ENCODE measurements at regions not wholly inside any gene's neighbourhood (a gene's known extent, or its start where the extent isn't known, plus 50 kb on each side); places are given as distances from the start of the nearest gene placed in this dataset.

- no peak for DNase-seq
- no peak overlapping the region for H2AK5ac ChIP-seq (ENCODE audit: insufficient read length, low read length)
- H3K4me3 Mint-ChIP-seq = peak overlapping the region; percentile 55 to 72; a peak in 4 of 5 replicates
Observed at GRCh38 chr7:378551-379455, 88.8 kb downstream of the FOXL3 start.

More at GRCh38 chr7:378551-379455, 88.8 kb downstream of the FOXL3 start:
- peaks cover 42% of the 10 kb centered on the region for H3K27me3 Mint-ChIP-seq (ENCODE audit: low read depth)
- peaks cover 2 to 7% (median 3%) of the 10 kb centered on the region in 3 experiments; a peak in 5 of 7 replicates for H3K36me3 Mint-ChIP-seq (ENCODE audit: insufficient read depth in 1 of 3, low read depth in 3 of 3)
- H3K4me1 ChIP-seq (ENCODE audit: insufficient read depth, low read length) = no peaks in the 10 kb centered on the region
- no peak overlapping the region for H2BK12ac ChIP-seq (ENCODE audit: insufficient read length, low read depth, low read length)
- peaks cover 4 to 10% of the 10 kb centered on the region in 2 experiments; a peak in 3 of 4 replicates for H3K4me1 Mint-ChIP-seq
- H2BK5ac ChIP-seq (ENCODE audit: insufficient read length, low read length) = no peak overlapping the region
- peak overlapping the region; percentile 55 for H3K4me2 ChIP-seq (ENCODE audit: insufficient read depth, insufficient read length, low read length)
- H2BK20ac ChIP-seq (ENCODE audit: low read depth, low read length, poor library complexity, severe bottlenecking) = no peak overlapping the region
- no peaks in the 10 kb centered on the region for H3K27me3 ChIP-seq (ENCODE audit: insufficient read depth, low read length)
- no peaks in the 10 kb centered on the region for H4K20me1 ChIP-seq (ENCODE audit: control insufficient read depth, insufficient read depth, insufficient read length)
- H3T11ph ChIP-seq (ENCODE audit: low read length) = no peak overlapping the region
- no peak overlapping the region for H3K4ac ChIP-seq (ENCODE audit: low read depth, low read length)
- no CpG with 5 or more reads among the region's 44 CpGs for WGBS (ENCODE audit: extremely low coverage, insufficient read length, low lambda C conversion rate)
- no peak overlapping the region for H3K14ac ChIP-seq (ENCODE audit: insufficient read depth, low read length)
- no peak overlapping the region for H3K23ac ChIP-seq (ENCODE audit: insufficient read length, low read depth, low read length)
- no peak overlapping the region for H3K9ac ChIP-seq (ENCODE audit: extremely low read depth, insufficient read length, low read length)
- no peak overlapping the region for H4K5ac ChIP-seq (ENCODE audit: insufficient read length, low read depth, low read length)
- no peak overlapping the region for H4K8ac ChIP-seq (replicated peaks; ENCODE audit: insufficient read length, low read depth, low read length)
- H2AFZ ChIP-seq (ENCODE audit: low read length) = no peak overlapping the region
- no peaks in the 10 kb centered on the region for H3K79me2 ChIP-seq (ENCODE audit: insufficient read depth, low read length)
- peaks cover 5% of the 10 kb centered on the region for H3K23me2 ChIP-seq (ENCODE audit: insufficient read length, low read depth, low read length, poor library complexity, severe bottlenecking)
- H2BK15ac ChIP-seq (ENCODE audit: low read depth, low read length) = no peak overlapping the region
- H3K27ac Mint-ChIP-seq = no peak overlapping the region
- H3K18ac ChIP-seq (ENCODE audit: insufficient read length, low read depth, low read length) = no peak overlapping the region
- peaks cover 4 to 5% of the 10 kb centered on the region in 2 experiments for H3K9me3 Mint-ChIP-seq
- no peaks in the 10 kb centered on the region for H3K79me1 ChIP-seq (ENCODE audit: insufficient read depth, low read depth, low read length, poor library complexity, severe bottlenecking)
- no peak overlapping the region for H4K91ac ChIP-seq (ENCODE audit: insufficient read length, low read depth, low read length)
- H2BK120ac ChIP-seq (ENCODE audit: low read depth, low read length, poor library complexity, severe bottlenecking) = no peak overlapping the region
- no peak overlapping the region for H3K27ac ChIP-seq (ENCODE audit: insufficient read length, low read depth, low read length)
- H3K56ac ChIP-seq (ENCODE audit: insufficient read length, low read depth, low read length) = no peak overlapping the region
- H3K9me3 ChIP-seq (ENCODE audit: control insufficient read depth, low read depth, low read length) = peaks cover under 1% of the 10 kb centered on the region
- no peak for TF ChIP-seq CTCF (conservative IDR thresholded peaks at IDR 0.05)
